ENCODE measurements at regions not wholly inside any gene's neighbourhood (a gene's known extent, or its start where the extent isn't known, plus 50 kb on each side); places are given as distances from the start of the nearest gene placed in this dataset.

DNA sequence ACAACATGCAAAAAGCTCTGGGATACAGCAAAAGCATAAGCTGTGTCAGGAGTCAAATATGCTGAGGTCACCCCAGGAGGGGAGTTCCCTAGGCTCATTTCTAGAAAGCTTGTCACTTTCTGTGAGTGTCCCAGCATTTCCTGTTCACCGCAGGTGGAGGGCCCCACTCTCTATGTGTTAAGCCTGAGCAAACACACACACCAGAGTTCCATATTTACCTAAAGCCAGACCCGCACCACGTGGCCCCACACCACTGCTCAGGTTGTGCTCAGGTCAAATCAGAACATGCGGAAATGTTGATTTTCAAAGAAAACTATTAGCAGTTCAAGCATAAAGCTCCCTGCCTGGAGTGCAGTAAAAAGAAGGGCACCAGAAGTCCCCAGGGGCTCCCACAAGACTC is 259.6 kb upstream of the PPP2R2D start:
- TF ChIP-seq CTCF (IDR thresholded peaks at IDR 0.05) (no peak), POLR2A (IDR thresholded peaks at IDR 0.05) (no peak)

Measured in thyroid gland (tissue), 4 donors.